Mesendoderm (in vitro differentiated cells): ENCODE measurements at regions not wholly inside any gene's neighbourhood (a gene's known extent, or its start where the extent isn't known, plus 50 kb on each side); places are given as distances from the start of the nearest gene placed in this dataset.

Experiments
- DNase-seq: peaks from one replicate; pipeline ENCODE4 v3.0.0; 2013
- H2AK5ac ChIP-seq: 2 replicates; pipeline ENCODE4 v1.6.1; 2013; ENCODE audit warnings: low read length, inconsistent platforms
- H2BK120ac ChIP-seq: 2 replicates; pipeline ENCODE4 v1.6.1; 2013; ENCODE audit warnings: low read depth, mild to moderate bottlenecking, low read length, moderate library complexity, mixed read lengths
- H2BK15ac ChIP-seq: replicated peaks from 2 replicates; pipeline ENCODE4 v1.6.1; 2013; ENCODE audit warnings: low read depth, mild to moderate bottlenecking, moderate library complexity
- H2BK5ac ChIP-seq: 2 replicates; pipeline ENCODE4 v1.6.1; 2013; ENCODE audit warnings: low read length, inconsistent platforms
- H3K18ac ChIP-seq: 2 replicates; pipeline ENCODE4 v1.6.1; 2013; ENCODE audit warnings: mild to moderate bottlenecking, low read length, mixed read lengths
- H3K23ac ChIP-seq: one replicate; pipeline ENCODE4 v1.6.1; 2013; ENCODE audit warnings: low read length
- H3K27ac ChIP-seq: 2 replicates; pipeline ENCODE4 v1.5.1; 2013; ENCODE audit warnings: low read depth, mild to moderate bottlenecking, inconsistent platforms, low read length, moderate library complexity
- H3K27me3 ChIP-seq: 2 replicates; pipeline ENCODE4 v1.6.1; 2013; ENCODE audit warnings: low read length, control low read depth, mild to moderate bottlenecking, inconsistent platforms; ENCODE audit not compliant: insufficient read depth, poor library complexity
- H3K36me3 ChIP-seq: 2 replicates; pipeline ENCODE4 v1.6.1; 2013; ENCODE audit warnings: low read length, inconsistent platforms; ENCODE audit not compliant: control insufficient read depth, insufficient read depth
- H3K4ac ChIP-seq: one replicate; pipeline ENCODE4 v1.6.1; 2013; ENCODE audit warnings: low read depth, mild to moderate bottlenecking, low read length, moderate library complexity
- H3K4me1 ChIP-seq: 2 replicates; pipeline ENCODE4 v1.6.1; 2013; ENCODE audit warnings: low read depth, low read length, inconsistent platforms; ENCODE audit not compliant: control insufficient read depth
- H3K4me2 ChIP-seq: 2 replicates; pipeline ENCODE4 v1.6.1; 2013; ENCODE audit warnings: low read length
- H3K4me3 ChIP-seq: 2 replicates; pipeline ENCODE4 v1.5.1; 2013; ENCODE audit warnings: mild to moderate bottlenecking, low read length
- H3K56ac ChIP-seq: one replicate; pipeline ENCODE4 v1.6.1; 2013; ENCODE audit warnings: low read length
- H3K79me1 ChIP-seq: 2 replicates; pipeline ENCODE4 v1.6.1; 2013; ENCODE audit warnings: low read length, inconsistent platforms
- H3K79me2 ChIP-seq: 2 replicates; pipeline ENCODE4 v1.6.1; 2013; ENCODE audit warnings: mild to moderate bottlenecking, low read length; ENCODE audit not compliant: control insufficient read depth, insufficient read depth
- H3K9ac ChIP-seq: 2 replicates; pipeline ENCODE4 v1.6.1; 2013; ENCODE audit warnings: low read length, inconsistent platforms
- H4K5ac ChIP-seq: one replicate; pipeline ENCODE4 v1.6.1; 2013; ENCODE audit warnings: low read length
- H4K8ac ChIP-seq: one replicate; pipeline ENCODE4 v1.6.1; 2013; ENCODE audit warnings: low read depth, mild to moderate bottlenecking, control low read depth, low read length, moderate library complexity
- WGBS: extraction: QIAGEN DNeasy Blood & Tissue Kit; methylation state at CpG from one replicate; pipeline ENCODE4 v1.1.7; 2013; ENCODE audit warnings: low lambda C conversion rate, missing lambda C conversion rate; ENCODE audit not compliant: insufficient coverage; ENCODE audit errors: extremely low coverage; 5-methylcytosine and 5-hydroxymethylcytosine counted together

DNA sequence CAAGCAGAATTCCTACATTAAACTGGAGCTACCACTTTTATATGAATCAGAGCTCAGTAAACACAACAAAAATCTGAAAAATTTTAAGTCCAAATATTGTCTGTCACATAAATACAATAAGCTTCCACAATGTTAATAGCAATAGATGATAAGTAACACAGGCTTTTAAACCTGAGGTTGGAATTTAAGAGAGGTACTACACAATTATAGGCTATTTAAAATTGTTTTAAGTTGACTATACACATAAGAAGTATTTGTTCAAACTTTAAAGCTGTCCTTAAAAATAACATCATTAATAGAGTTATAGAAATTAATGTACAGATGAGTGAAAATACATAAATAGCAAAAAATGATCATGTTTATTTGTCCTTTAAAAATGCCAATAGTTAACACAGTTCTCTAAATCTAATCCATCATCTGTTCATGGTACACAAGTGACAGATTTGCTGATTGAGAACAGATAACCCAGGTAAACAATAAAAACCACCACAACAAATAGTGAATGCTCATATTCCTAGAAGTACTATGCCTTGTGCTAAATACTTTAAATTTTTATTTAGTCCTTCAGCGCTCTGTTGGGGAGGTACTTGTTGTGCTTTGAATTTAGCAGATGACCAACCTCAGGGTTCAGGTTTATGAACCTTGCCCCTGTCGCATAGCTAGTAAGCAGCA, 382.3 kb upstream of the ID4 start:
- no CpG with 5 or more reads among the region's 2 CpGs for WGBS
- Histone ChIP-seq H2AK5ac (no peak overlapping the region), H4K5ac (no peak overlapping the region), H3K27me3 (no peaks in the 10 kb centered on the region), H3K4me3 (no peak overlapping the region), H3K79me2 (no peaks in the 10 kb centered on the region), H2BK120ac (no peak overlapping the region), H3K9ac (no peak overlapping the region), H3K18ac (no peak overlapping the region), H3K27ac (no peak overlapping the region), H3K23ac (no peak overlapping the region), H3K56ac (no peak overlapping the region), H3K36me3 (no peaks in the 10 kb centered on the region), H3K4ac (no peak overlapping the region), H3K4me1 (no peaks in the 10 kb centered on the region), H3K4me2 (no peak overlapping the region), H3K79me1 (no peaks in the 10 kb centered on the region), H4K8ac (no peak overlapping the region), H2BK5ac (no peak overlapping the region), H2BK15ac (no peak overlapping the region)
- DNase-seq, result no peak

GRCh38 chr6:19463250-19463649, 373.9 kb upstream of the ID4 start:
- Histone ChIP-seq H3K27ac (no peak overlapping the region), H4K8ac (no peak overlapping the region), H3K9ac (no peak overlapping the region), H3K56ac (no peak overlapping the region), H2BK15ac (no peak overlapping the region), H3K23ac (no peak overlapping the region), H3K79me1 (no peaks in the 10 kb centered on the region), H2BK5ac (no peak overlapping the region), H3K4me1 (no peaks in the 10 kb centered on the region), H3K27me3 (no peaks in the 10 kb centered on the region), H3K18ac (no peak overlapping the region), H3K79me2 (no peaks in the 10 kb centered on the region), H3K4ac (no peak overlapping the region), H2BK120ac (no peak overlapping the region), H3K4me3 (no peak overlapping the region), H3K36me3 (no peaks in the 10 kb centered on the region), H2AK5ac (no peak overlapping the region), H3K4me2 (no peak overlapping the region), H4K5ac (no peak overlapping the region)
- WGBS, result no CpG with 5 or more reads among the region's 2 CpGs
- DNase-seq, result no peak

DNA sequence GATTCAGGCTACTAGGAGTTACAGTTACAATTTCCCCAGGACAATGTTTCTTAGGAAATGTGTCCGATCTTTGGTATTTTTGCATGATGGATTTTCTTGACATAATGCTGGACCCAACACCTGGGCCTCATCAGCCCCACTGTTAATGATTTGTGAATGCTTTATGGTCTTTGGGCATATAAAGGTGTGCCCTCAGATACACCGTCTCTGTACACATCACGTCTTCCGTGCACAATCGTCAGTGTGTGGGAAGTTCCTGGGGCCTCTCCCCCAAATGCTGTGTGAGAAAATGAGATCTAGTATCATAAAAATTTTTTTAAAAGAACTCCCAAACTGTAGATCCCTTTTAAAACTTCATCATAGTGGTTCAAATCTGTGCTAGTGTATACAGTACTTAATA, 373.2 kb upstream of the ID4 start:
- no peaks in the 10 kb centered on the region for H3K79me1 ChIP-seq
- H3K27me3 ChIP-seq, result no peaks in the 10 kb centered on the region
- no peak overlapping the region for H2BK5ac ChIP-seq
- no peak for DNase-seq
- H3K4me1 ChIP-seq, result no peaks in the 10 kb centered on the region
- no peak overlapping the region for H2BK15ac ChIP-seq
- no peak overlapping the region for H4K5ac ChIP-seq
- no peaks in the 10 kb centered on the region for H3K36me3 ChIP-seq
- H3K4ac ChIP-seq, result no peak overlapping the region
- no peaks in the 10 kb centered on the region for H3K79me2 ChIP-seq
- H4K8ac ChIP-seq, result no peak overlapping the region
- H2AK5ac ChIP-seq, result no peak overlapping the region
- no peak overlapping the region for H3K56ac ChIP-seq
- no peak overlapping the region for H3K18ac ChIP-seq
- no peak overlapping the region for H3K4me3 ChIP-seq
- H3K4me2 ChIP-seq, result no peak overlapping the region
- no peak overlapping the region for H2BK120ac ChIP-seq
- no peak overlapping the region for H3K9ac ChIP-seq
- no CpG with 5 or more reads among the region's 5 CpGs for WGBS
- no peak overlapping the region for H3K23ac ChIP-seq
- no peak overlapping the region for H3K27ac ChIP-seq

GRCh38 chr6:19465256-19465655, 371.9 kb upstream of the ID4 start:
- H3K27ac ChIP-seq, result no peak overlapping the region
- H3K4me1 ChIP-seq, result no peaks in the 10 kb centered on the region
- H3K4ac ChIP-seq, result no peak overlapping the region
- no peak overlapping the region for H2BK5ac ChIP-seq
- no peak overlapping the region for H3K18ac ChIP-seq
- H3K79me2 ChIP-seq, result no peaks in the 10 kb centered on the region
- H3K23ac ChIP-seq, result no peak overlapping the region
- no peak overlapping the region for H4K5ac ChIP-seq
- H3K4me2 ChIP-seq, result no peak overlapping the region
- H2BK120ac ChIP-seq, result no peak overlapping the region
- H3K27me3 ChIP-seq, result no peaks in the 10 kb centered on the region
- H2BK15ac ChIP-seq, result no peak overlapping the region
- no peaks in the 10 kb centered on the region for H3K36me3 ChIP-seq
- H3K9ac ChIP-seq, result no peak overlapping the region
- no peak overlapping the region for H3K56ac ChIP-seq
- no CpG with 5 or more reads among the region's 10 CpGs for WGBS
- H3K4me3 ChIP-seq, result no peak overlapping the region
- H4K8ac ChIP-seq, result no peak overlapping the region
- no peaks in the 10 kb centered on the region for H3K79me1 ChIP-seq
- no peak overlapping the region for H2AK5ac ChIP-seq
- DNase-seq, result no peak

DNA sequence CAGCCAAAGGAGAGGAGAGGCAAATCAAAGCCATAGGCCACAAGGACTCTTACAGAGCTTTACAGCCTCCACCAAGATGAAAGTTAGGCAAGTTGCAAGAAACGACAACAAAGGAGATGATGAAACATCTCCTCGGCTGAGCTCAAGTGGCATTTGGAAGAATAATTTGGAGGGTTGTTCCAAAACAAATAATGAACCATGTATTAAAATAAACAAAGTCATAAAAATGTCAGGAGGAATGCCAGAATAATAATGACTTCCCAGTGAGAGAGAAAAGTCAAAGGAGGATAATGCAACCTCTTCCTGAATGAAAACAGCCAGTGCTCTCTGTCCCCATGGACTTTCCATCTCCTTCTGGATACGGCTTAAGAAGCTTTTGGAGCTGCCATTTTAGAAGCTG, 371.4 kb upstream of the ID4 start:
- Histone ChIP-seq H4K5ac (no peak overlapping the region), H4K8ac (no peak overlapping the region), H3K4me1 (no peaks in the 10 kb centered on the region), H3K56ac (no peak overlapping the region), H2BK120ac (no peak overlapping the region), H3K36me3 (no peaks in the 10 kb centered on the region), H3K27ac (no peak overlapping the region), H2BK15ac (no peak overlapping the region), H3K79me2 (no peaks in the 10 kb centered on the region), H3K4me3 (no peak overlapping the region), H3K4me2 (no peak overlapping the region), H3K27me3 (no peaks in the 10 kb centered on the region), H3K23ac (no peak overlapping the region), H3K79me1 (no peaks in the 10 kb centered on the region), H3K9ac (no peak overlapping the region), H3K4ac (no peak overlapping the region), H3K18ac (no peak overlapping the region), H2BK5ac (no peak overlapping the region), H2AK5ac (no peak overlapping the region)
- WGBS, result no CpG with 5 or more reads among the region's 3 CpGs
- DNase-seq, result no peak

GRCh38 chr6:19470333-19470732, 366.8 kb upstream of the ID4 start:
- no peak overlapping the region for H3K9ac ChIP-seq
- WGBS, result no CpG with 5 or more reads among the region's 7 CpGs
- H3K4me1 ChIP-seq, result no peaks in the 10 kb centered on the region
- H3K18ac ChIP-seq, result no peak overlapping the region
- no peak overlapping the region for H3K56ac ChIP-seq
- no peak overlapping the region for H2BK120ac ChIP-seq
- H2BK15ac ChIP-seq, result no peak overlapping the region
- H3K4me3 ChIP-seq, result no peak overlapping the region
- H3K23ac ChIP-seq, result no peak overlapping the region
- H3K4ac ChIP-seq, result no peak overlapping the region
- H3K79me2 ChIP-seq, result no peaks in the 10 kb centered on the region
- H2BK5ac ChIP-seq, result no peak overlapping the region
- no peaks in the 10 kb centered on the region for H3K79me1 ChIP-seq
- no peak overlapping the region for H3K27ac ChIP-seq
- H2AK5ac ChIP-seq, result no peak overlapping the region
- H3K27me3 ChIP-seq, result no peaks in the 10 kb centered on the region
- H3K4me2 ChIP-seq, result no peak overlapping the region
- no peak overlapping the region for H4K5ac ChIP-seq
- no peak overlapping the region for H4K8ac ChIP-seq
- no peaks in the 10 kb centered on the region for H3K36me3 ChIP-seq
- no peak for DNase-seq
